ENCODE measurements at regions not wholly inside any gene's neighbourhood (a gene's known extent, or its start where the extent isn't known, plus 50 kb on each side); places are given as distances from the start of the nearest gene placed in this dataset.
A peak's percentile ranks its signal among the peaks of the same experiment; 100 is the strongest.
"Not testable (repeated sequence)": the region's sequence is repeated elsewhere in the genome, so short reads cannot be mapped to it uniquely, and the experiment has no call there.

- Mint-ChIP-seq H3K36me3 (no peaks in the 10 kb centered on the region), H3K4me1 (no peaks in the 10 kb centered on the region), H3K4me3 (no peak overlapping the region), H3K9me3 (peaks cover 4% of the 10 kb centered on the region), H3K27ac (no peak overlapping the region), H3K27me3 (no peaks in the 10 kb centered on the region)
- no peak for ATAC-seq
Observed at GRCh38 chr2:226093364-226093763, 693.9 kb downstream of the NYAP2 start.

- no peak overlapping the region for H3K27ac Mint-ChIP-seq
- no peak overlapping the region for H3K4me3 Mint-ChIP-seq
- H3K4me1 Mint-ChIP-seq = no peaks in the 10 kb centered on the region
- no peaks in the 10 kb centered on the region for H3K27me3 Mint-ChIP-seq
- H3K36me3 Mint-ChIP-seq = no peaks in the 10 kb centered on the region
- ATAC-seq = peak; percentile 39
- H3K9me3 Mint-ChIP-seq = peaks cover 12% of the 10 kb centered on the region
Observed at GRCh38 chr2:226088366-226088674, 688.8 kb downstream of the NYAP2 start.

GRCh38 chr2:226087505-226088365 lies 688.2 kb downstream of the NYAP2 start:
- H3K36me3 Mint-ChIP-seq = no peaks in the 10 kb centered on the region
- H3K9me3 Mint-ChIP-seq = peaks cover 9% of the 10 kb centered on the region
- H3K4me1 Mint-ChIP-seq = no peaks in the 10 kb centered on the region
- peak; percentile 41 for ATAC-seq
- H3K27me3 Mint-ChIP-seq = no peaks in the 10 kb centered on the region
- H3K27ac Mint-ChIP-seq = no peak overlapping the region
- H3K4me3 Mint-ChIP-seq = no peak overlapping the region

DNA sequence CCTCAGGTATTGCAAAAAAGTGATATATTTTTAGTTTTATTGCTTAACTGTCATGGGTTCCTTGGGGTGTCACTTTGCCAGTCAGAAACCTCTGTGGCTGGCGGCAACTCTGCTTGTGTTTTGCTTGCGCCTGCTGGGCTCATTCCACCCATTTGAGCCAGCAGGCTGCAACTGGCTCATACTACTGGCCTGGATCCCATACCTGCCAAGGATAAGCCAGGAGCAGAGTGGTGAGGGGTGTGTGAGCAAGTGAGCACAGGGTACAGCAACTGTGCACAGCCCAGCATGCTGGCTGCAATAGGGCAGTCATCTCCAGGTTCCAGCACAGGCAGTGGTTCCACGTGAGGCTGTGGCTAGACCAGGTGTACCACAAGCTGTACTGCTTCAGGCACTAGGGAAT lies 687.5 kb downstream of the NYAP2 start:
- ATAC-seq = no peak
- no peaks in the 10 kb centered on the region for H3K4me1 Mint-ChIP-seq
- no peaks in the 10 kb centered on the region for H3K36me3 Mint-ChIP-seq
- no peak overlapping the region for H3K4me3 Mint-ChIP-seq
- no peaks in the 10 kb centered on the region for H3K27me3 Mint-ChIP-seq
- H3K9me3 Mint-ChIP-seq = peaks cover 10% of the 10 kb centered on the region
- H3K27ac Mint-ChIP-seq = no peak overlapping the region

- Mint-ChIP-seq H3K4me1 (no peaks in the 10 kb centered on the region), H3K4me3 (no peak overlapping the region), H3K27ac (no peak overlapping the region), H3K27me3 (no peaks in the 10 kb centered on the region), H3K9me3 (peaks cover 11% of the 10 kb centered on the region), H3K36me3 (no peaks in the 10 kb centered on the region)
- ATAC-seq = no peak
Observed at GRCh38 chr2:226086190-226086589, 686.7 kb downstream of the NYAP2 start.

GRCh38 chr2:226085425-226085824 lies 685.9 kb downstream of the NYAP2 start:
- H3K9me3 Mint-ChIP-seq = peaks cover 11% of the 10 kb centered on the region
- H3K27ac Mint-ChIP-seq, H3K27me3 Mint-ChIP-seq, ATAC-seq, H3K36me3 Mint-ChIP-seq, H3K4me1 Mint-ChIP-seq, H3K4me3 Mint-ChIP-seq: not testable (repeated sequence)

DNA sequence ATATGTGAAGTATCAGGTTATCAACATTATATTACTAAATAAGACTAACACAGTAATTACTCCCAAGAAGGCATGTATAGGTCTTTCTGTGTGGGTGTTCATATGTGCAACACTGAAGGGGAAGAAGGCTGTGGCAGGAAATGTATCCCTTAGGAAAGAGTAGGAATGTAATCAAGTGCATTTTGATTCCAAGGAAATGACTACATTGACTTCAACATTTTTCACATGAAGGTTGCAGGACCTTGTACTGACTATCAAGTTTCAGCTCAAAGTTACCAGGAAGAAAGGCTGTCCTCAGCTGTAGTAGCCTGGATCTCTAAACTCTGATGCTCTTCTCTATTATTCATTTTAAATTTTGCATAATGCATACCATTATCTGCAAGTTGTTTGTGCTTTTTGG lies 680.8 kb downstream of the NYAP2 start:
- H3K4me1 Mint-ChIP-seq = no peaks in the 10 kb centered on the region
- H3K9me3 Mint-ChIP-seq = peaks cover 7% of the 10 kb centered on the region
- no peak overlapping the region for H3K4me3 Mint-ChIP-seq
- H3K36me3 Mint-ChIP-seq = no peaks in the 10 kb centered on the region
- no peak overlapping the region for H3K27ac Mint-ChIP-seq
- H3K27me3 Mint-ChIP-seq = no peaks in the 10 kb centered on the region
- ATAC-seq = no peak

GRCh38 chr2:226079671-226080181 lies 680.2 kb downstream of the NYAP2 start:
- H3K4me1 Mint-ChIP-seq = no peaks in the 10 kb centered on the region
- H3K4me3 Mint-ChIP-seq = no peak overlapping the region
- no peaks in the 10 kb centered on the region for H3K27me3 Mint-ChIP-seq
- H3K36me3 Mint-ChIP-seq = no peaks in the 10 kb centered on the region
- no peak for ATAC-seq
- H3K9me3 Mint-ChIP-seq = peaks cover 3% of the 10 kb centered on the region
- H3K27ac Mint-ChIP-seq = no peak overlapping the region

DNA sequence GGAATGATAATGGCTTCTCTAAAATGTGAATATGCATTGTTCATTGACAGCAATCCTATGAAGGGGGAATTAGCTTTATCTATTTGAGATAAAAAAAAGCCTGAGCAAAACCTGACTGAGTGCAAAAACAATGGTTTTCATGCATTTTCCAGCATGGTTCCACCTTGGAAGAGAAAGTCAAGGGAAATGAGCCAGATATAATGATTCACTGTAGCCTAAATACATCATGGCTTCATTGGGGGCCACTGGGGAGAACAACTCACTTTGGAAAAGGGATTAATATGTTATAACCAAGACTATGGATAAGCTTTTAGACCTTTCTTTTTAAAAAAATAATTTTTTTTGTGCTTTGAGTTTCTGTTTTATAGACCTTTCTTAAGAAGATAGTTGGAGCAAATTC lies 679.7 kb downstream of the NYAP2 start:
- no peaks in the 10 kb centered on the region for H3K27me3 Mint-ChIP-seq
- no peak overlapping the region for H3K27ac Mint-ChIP-seq

DNA sequence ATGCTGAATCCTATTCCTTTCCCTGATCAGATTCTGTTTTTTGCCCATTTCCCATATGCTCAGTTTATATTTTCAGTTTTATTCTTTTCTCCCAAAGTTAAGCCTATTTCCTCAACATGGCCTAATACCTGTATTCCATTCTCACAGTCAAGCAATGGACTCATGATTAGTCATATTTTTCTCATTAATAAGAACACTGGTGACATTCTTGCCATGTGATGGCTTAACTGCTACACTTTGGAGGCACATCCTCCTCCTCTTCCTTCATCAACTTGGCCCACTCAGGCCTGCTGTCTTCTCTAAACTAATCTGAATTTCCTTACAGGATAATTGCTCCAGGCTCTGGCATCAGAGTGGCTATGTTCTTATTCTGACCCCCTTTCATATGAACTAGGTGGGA lies 679.2 kb downstream of the NYAP2 start:
- ATAC-seq = no peak

More for the DNA sequence above, 679.7 kb downstream of the NYAP2 start:
- peaks cover 3% of the 10 kb centered on the region for H3K9me3 Mint-ChIP-seq
- no peak overlapping the region for H3K4me3 Mint-ChIP-seq
- no peaks in the 10 kb centered on the region for H3K4me1 Mint-ChIP-seq
- ATAC-seq = no peak
- no peaks in the 10 kb centered on the region for H3K36me3 Mint-ChIP-seq

DNA sequence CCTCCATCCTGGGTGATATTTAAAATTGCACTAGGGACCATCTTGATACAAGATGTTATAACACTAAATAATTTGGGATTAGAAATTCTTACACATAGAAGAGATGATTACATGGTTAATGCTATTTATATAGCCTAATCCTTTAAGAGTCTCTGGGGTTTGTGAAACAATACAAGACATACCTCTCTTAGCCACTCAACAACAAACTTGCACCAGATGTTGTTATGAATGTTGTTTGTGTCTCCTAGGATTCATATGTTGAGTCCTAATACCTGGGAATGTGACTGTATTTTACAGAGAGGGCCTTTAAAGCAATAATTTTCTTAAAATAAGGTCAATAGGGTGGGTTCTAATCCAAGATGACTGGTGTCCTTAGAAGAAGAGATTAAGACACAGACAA lies 678.3 kb downstream of the NYAP2 start:
- no peak for ATAC-seq
- H3K4me1 Mint-ChIP-seq = no peaks in the 10 kb centered on the region
- H3K9me3 Mint-ChIP-seq = peaks cover 3% of the 10 kb centered on the region
- H3K4me3 Mint-ChIP-seq = no peak overlapping the region
- no peaks in the 10 kb centered on the region for H3K27me3 Mint-ChIP-seq
- H3K36me3 Mint-ChIP-seq = no peaks in the 10 kb centered on the region
- H3K27ac Mint-ChIP-seq = no peak overlapping the region

More for the DNA sequence above, 679.2 kb downstream of the NYAP2 start:
- H3K4me1 Mint-ChIP-seq = no peaks in the 10 kb centered on the region
- peaks cover 3% of the 10 kb centered on the region for H3K9me3 Mint-ChIP-seq
- H3K4me3 Mint-ChIP-seq = no peak overlapping the region
- H3K27ac Mint-ChIP-seq = no peak overlapping the region
- H3K27me3 Mint-ChIP-seq = no peaks in the 10 kb centered on the region
- no peaks in the 10 kb centered on the region for H3K36me3 Mint-ChIP-seq

DNA sequence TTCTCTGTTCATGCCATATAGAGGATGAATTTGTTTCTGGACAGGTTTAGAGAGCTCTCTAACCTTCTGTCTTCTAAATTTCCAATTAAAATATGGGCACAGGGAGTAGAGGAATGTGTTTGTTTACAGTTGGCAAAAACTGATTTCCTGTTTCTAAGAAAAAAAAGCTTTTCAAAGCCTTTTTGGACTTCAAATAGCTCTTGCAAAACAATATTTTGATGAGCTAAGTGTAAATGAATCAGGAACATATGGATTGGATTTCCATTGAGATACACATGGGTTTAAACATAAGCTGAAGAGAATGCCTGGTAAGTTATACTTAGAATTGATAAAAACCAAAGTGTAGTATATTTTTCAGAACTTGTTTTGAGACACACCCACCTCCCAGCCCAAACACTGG lies 677.5 kb downstream of the NYAP2 start:
- Mint-ChIP-seq H3K4me3 (no peak overlapping the region), H3K27ac (no peak overlapping the region), H3K4me1 (no peaks in the 10 kb centered on the region), H3K27me3 (no peaks in the 10 kb centered on the region), H3K36me3 (no peaks in the 10 kb centered on the region), H3K9me3 (peaks cover under 1% of the 10 kb centered on the region)
- ATAC-seq = no peak

- Mint-ChIP-seq H3K36me3 (no peaks in the 10 kb centered on the region), H3K27me3 (no peaks in the 10 kb centered on the region), H3K4me1 (no peaks in the 10 kb centered on the region), H3K9me3 (no peaks in the 10 kb centered on the region), H3K4me3 (no peak overlapping the region), H3K27ac (no peak overlapping the region)
- ATAC-seq = no peak
Observed at GRCh38 chr2:226076529-226076928, 677.0 kb downstream of the NYAP2 start.

GRCh38 chr2:226074391-226074790 lies 674.9 kb downstream of the NYAP2 start:
- no peak overlapping the region for H3K4me3 Mint-ChIP-seq
- H3K36me3 Mint-ChIP-seq = no peaks in the 10 kb centered on the region
- no peaks in the 10 kb centered on the region for H3K4me1 Mint-ChIP-seq
- no peaks in the 10 kb centered on the region for H3K9me3 Mint-ChIP-seq
- ATAC-seq = no peak
- H3K27me3 Mint-ChIP-seq = no peaks in the 10 kb centered on the region
- no peak overlapping the region for H3K27ac Mint-ChIP-seq

- H3K27me3 Mint-ChIP-seq = no peaks in the 10 kb centered on the region
- H3K9me3 Mint-ChIP-seq = no peaks in the 10 kb centered on the region
- H3K36me3 Mint-ChIP-seq = no peaks in the 10 kb centered on the region
- H3K4me3 Mint-ChIP-seq = no peak overlapping the region
- ATAC-seq = no peak
- no peak overlapping the region for H3K27ac Mint-ChIP-seq
- H3K4me1 Mint-ChIP-seq = no peaks in the 10 kb centered on the region
Observed at GRCh38 chr2:226073496-226074160, 674.1 kb downstream of the NYAP2 start.

DNA sequence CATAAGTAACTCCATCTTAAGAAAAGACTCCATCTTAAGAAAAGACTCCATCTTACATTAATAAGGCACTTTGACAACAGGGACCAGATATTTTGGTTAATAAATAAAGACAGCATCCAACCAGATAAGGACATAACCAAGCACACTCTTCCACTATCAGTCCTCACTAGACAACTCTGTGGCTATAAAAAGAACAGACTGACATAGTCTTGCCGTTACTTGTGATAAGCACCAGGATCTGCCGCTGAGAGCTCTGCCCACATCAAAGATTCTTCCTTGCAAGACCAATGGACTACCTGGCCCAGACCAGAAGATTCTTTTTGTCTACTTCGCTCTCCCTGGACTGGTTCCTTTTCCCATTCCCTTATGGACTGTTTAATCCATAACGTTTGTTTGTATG lies 667.4 kb downstream of the NYAP2 start:
- Mint-ChIP-seq H3K9me3 (no peaks in the 10 kb centered on the region), H3K4me3 (no peak overlapping the region), H3K27me3 (no peaks in the 10 kb centered on the region), H3K36me3 (no peaks in the 10 kb centered on the region), H3K27ac (no peak overlapping the region), H3K4me1 (no peaks in the 10 kb centered on the region)
- ATAC-seq = no peak
